ENCODE measurements at regions not wholly inside any gene's neighbourhood (a gene's known extent, or its start where the extent isn't known, plus 50 kb on each side); places are given as distances from the start of the nearest gene placed in this dataset.

- H3K4me1 Mint-ChIP-seq = peaks cover 1% of the 10 kb centered on the region
- peaks cover under 1% of the 10 kb centered on the region for H3K9me3 Mint-ChIP-seq
- no peak for DNase-seq (ENCODE audit: low spot score in 2 of 2, unreplicated experiment in 2 of 2)
- TF ChIP-seq CTCF (IDR thresholded peaks at IDR 0.05; ENCODE audit: unreplicated experiment) = no peak
- peaks cover 17% of the 10 kb centered on the region for H3K27me3 Mint-ChIP-seq (ENCODE audit: low read depth)
- no peak overlapping the region for H3K4me3 Mint-ChIP-seq
- H3K27ac Mint-ChIP-seq = no peak overlapping the region
- peaks cover 7% of the 10 kb centered on the region for H3K36me3 Mint-ChIP-seq
Measured at GRCh38 chr5:1936901-1937300, 54.2 kb upstream of the IRX4 start.

GRCh38 chr5:1936413-1936812 lies 53.7 kb upstream of the IRX4 start:
- Mint-ChIP-seq H3K9me3 (no peaks in the 10 kb centered on the region), H3K4me3 (no peak overlapping the region), H3K27ac (no peak overlapping the region), H3K4me1 (peaks cover 3% of the 10 kb centered on the region), H3K36me3 (peaks cover 7% of the 10 kb centered on the region), H3K27me3 (ENCODE audit: low read depth) (peaks cover 17% of the 10 kb centered on the region)
- no peak for TF ChIP-seq CTCF (IDR thresholded peaks at IDR 0.05; ENCODE audit: unreplicated experiment)
- DNase-seq (ENCODE audit: low spot score in 2 of 2, unreplicated experiment in 2 of 2) = no peak

- H3K27me3 Mint-ChIP-seq (ENCODE audit: low read depth) = peaks cover 19% of the 10 kb centered on the region
- H3K36me3 Mint-ChIP-seq = peaks cover 7% of the 10 kb centered on the region
- DNase-seq (ENCODE audit: low spot score in 2 of 2, unreplicated experiment in 2 of 2) = no peak
- H3K9me3 Mint-ChIP-seq = no peaks in the 10 kb centered on the region
- H3K4me1 Mint-ChIP-seq = peaks cover 5% of the 10 kb centered on the region
- H3K4me3 Mint-ChIP-seq = no peak overlapping the region
- no peak overlapping the region for H3K27ac Mint-ChIP-seq
- no peak for TF ChIP-seq CTCF (IDR thresholded peaks at IDR 0.05; ENCODE audit: unreplicated experiment)
Measured at GRCh38 chr5:1934801-1935429, 52.2 kb upstream of the IRX4 start.

GRCh38 chr5:1934056-1934394 lies 51.3 kb upstream of the IRX4 start:
- DNase-seq (ENCODE audit: low spot score in 2 of 2, unreplicated experiment in 2 of 2) = no peak
- no peak overlapping the region for H3K4me3 Mint-ChIP-seq

GRCh38 chr5:1933364-1934055 lies 50.8 kb upstream of the IRX4 start:
- Mint-ChIP-seq H3K4me3 (no peak overlapping the region), H3K36me3 (peaks cover 7% of the 10 kb centered on the region), H3K27ac (no peak overlapping the region), H3K9me3 (no peaks in the 10 kb centered on the region), H3K27me3 (ENCODE audit: low read depth) (peaks cover 18% of the 10 kb centered on the region), H3K4me1 (peaks cover 5% of the 10 kb centered on the region)
- TF ChIP-seq CTCF (IDR thresholded peaks at IDR 0.05; ENCODE audit: unreplicated experiment) = no peak
- no peak for DNase-seq (ENCODE audit: low spot score in 2 of 2, unreplicated experiment in 2 of 2)

More at GRCh38 chr5:1934056-1934394, 51.3 kb upstream of the IRX4 start:
- no peak for TF ChIP-seq CTCF (IDR thresholded peaks at IDR 0.05; ENCODE audit: unreplicated experiment)
- Mint-ChIP-seq H3K36me3 (peaks cover 7% of the 10 kb centered on the region), H3K9me3 (no peaks in the 10 kb centered on the region), H3K27ac (no peak overlapping the region), H3K27me3 (ENCODE audit: low read depth) (peaks cover 18% of the 10 kb centered on the region), H3K4me1 (peaks cover 5% of the 10 kb centered on the region)
